Neuron (in vitro differentiated cells): ENCODE measurements at regions not wholly inside any gene's neighbourhood (a gene's known extent, or its start where the extent isn't known, plus 50 kb on each side); places are given as distances from the start of the nearest gene placed in this dataset.

Experiments
- H2AFZ ChIP-seq: one replicate; pipeline ENCODE4 v1.6.1; 2013; ENCODE audit warnings: low read depth, mild to moderate bottlenecking, inconsistent platforms, low read length, moderate library complexity
- H3K27me3 ChIP-seq: one replicate; pipeline ENCODE4 v1.6.1; 2013; ENCODE audit warnings: low read length; ENCODE audit not compliant: insufficient read depth
- H3K36me3 ChIP-seq: one replicate; pipeline ENCODE4 v1.6.1; 2013; ENCODE audit warnings: low read length; ENCODE audit not compliant: insufficient read depth
- H3K4me1 ChIP-seq: one replicate; pipeline ENCODE4 v1.6.1; 2013; ENCODE audit warnings: low read length; ENCODE audit not compliant: insufficient read depth
- H3K4me3 ChIP-seq: 2 replicates; pipeline ENCODE4 v1.5.1; 2013; ENCODE audit warnings: mild to moderate bottlenecking, low read length, moderate library complexity
- H3K9me3 ChIP-seq: one replicate; pipeline ENCODE4 v1.6.1; 2013; ENCODE audit warnings: low read length

GRCh38 chr4:81375745-81376144 is 96.0 kb downstream of the RASGEF1B start:
- Histone ChIP-seq H3K9me3 (no peaks in the 10 kb centered on the region), H3K36me3 (no peaks in the 10 kb centered on the region), H2AFZ (no peak overlapping the region), H3K4me1 (no peaks in the 10 kb centered on the region), H3K27me3 (no peaks in the 10 kb centered on the region), H3K4me3 (no peak overlapping the region)

DNA sequence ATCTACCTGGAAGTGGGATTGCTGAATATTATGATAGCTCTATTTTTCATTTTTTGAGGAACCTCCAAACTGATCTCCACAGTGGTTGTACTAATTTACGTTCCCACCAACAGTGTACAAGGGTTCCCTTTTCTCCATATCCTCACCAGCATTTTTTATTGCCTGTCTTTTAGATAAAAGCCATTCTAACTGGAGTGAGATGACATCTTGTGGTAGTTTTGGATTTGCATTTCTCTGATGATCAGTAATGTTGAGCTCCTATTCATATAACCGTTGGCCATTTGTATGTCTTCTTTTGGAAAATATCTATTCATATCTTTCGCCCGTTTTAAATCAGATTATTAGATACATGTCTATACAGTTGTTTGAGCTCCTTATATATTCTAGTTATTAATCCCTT is 101.8 kb downstream of the RASGEF1B start:
- no peaks in the 10 kb centered on the region for H3K9me3 ChIP-seq
- H3K4me1 ChIP-seq, result no peaks in the 10 kb centered on the region
- no peaks in the 10 kb centered on the region for H3K27me3 ChIP-seq
- H3K4me3 ChIP-seq, result no peak overlapping the region
- no peaks in the 10 kb centered on the region for H3K36me3 ChIP-seq
- H2AFZ ChIP-seq, result no peak overlapping the region

- Histone ChIP-seq H3K4me1 (no peaks in the 10 kb centered on the region), H2AFZ (no peak overlapping the region), H3K9me3 (no peaks in the 10 kb centered on the region), H3K4me3 (no peak overlapping the region), H3K36me3 (no peaks in the 10 kb centered on the region), H3K27me3 (no peaks in the 10 kb centered on the region)
These were observed 104.9 kb downstream of the RASGEF1B start for GRCh38 chr4:81366779-81367178.

GRCh38 chr4:81360737-81361136 is 111.0 kb downstream of the RASGEF1B start:
- no peaks in the 10 kb centered on the region for H3K27me3 ChIP-seq
- no peak overlapping the region for H3K4me3 ChIP-seq
- no peaks in the 10 kb centered on the region for H3K4me1 ChIP-seq
- H3K9me3 ChIP-seq, result no peaks in the 10 kb centered on the region
- no peaks in the 10 kb centered on the region for H3K36me3 ChIP-seq
- no peak overlapping the region for H2AFZ ChIP-seq

- H3K4me1 ChIP-seq, result no peaks in the 10 kb centered on the region
- H3K4me3 ChIP-seq, result no peak overlapping the region
- no peaks in the 10 kb centered on the region for H3K27me3 ChIP-seq
- H3K36me3 ChIP-seq, result no peaks in the 10 kb centered on the region
- no peak overlapping the region for H2AFZ ChIP-seq
- H3K9me3 ChIP-seq, result no peaks in the 10 kb centered on the region
These were observed 112.5 kb downstream of the RASGEF1B start for GRCh38 chr4:81359207-81359606.

DNA sequence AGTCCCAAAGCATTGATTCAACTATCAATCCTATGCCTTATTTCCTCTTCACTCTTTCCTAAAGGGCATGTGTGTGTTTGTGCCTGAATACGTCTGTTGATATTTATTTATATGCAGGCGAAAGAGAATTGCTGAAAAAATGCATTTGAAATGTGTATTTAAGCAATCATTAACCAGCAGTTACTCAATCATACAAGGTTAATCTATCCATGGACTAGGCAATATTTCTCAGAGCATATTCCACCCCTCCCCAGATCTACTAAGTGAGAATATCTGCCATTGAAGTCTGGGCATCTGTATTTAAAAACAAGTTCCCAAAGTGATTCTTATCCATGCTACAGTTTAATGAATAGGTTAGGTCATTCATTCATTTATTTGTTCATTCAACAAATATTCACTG is 113.6 kb downstream of the RASGEF1B start:
- Histone ChIP-seq H2AFZ (no peak overlapping the region), H3K4me3 (no peak overlapping the region), H3K36me3 (no peaks in the 10 kb centered on the region), H3K27me3 (no peaks in the 10 kb centered on the region), H3K4me1 (no peaks in the 10 kb centered on the region), H3K9me3 (no peaks in the 10 kb centered on the region)

GRCh38 chr4:81356621-81357020 is 115.1 kb downstream of the RASGEF1B start:
- Histone ChIP-seq H3K36me3 (no peaks in the 10 kb centered on the region), H3K9me3 (no peaks in the 10 kb centered on the region), H3K4me3 (no peak overlapping the region), H2AFZ (no peak overlapping the region), H3K27me3 (no peaks in the 10 kb centered on the region), H3K4me1 (no peaks in the 10 kb centered on the region)

DNA sequence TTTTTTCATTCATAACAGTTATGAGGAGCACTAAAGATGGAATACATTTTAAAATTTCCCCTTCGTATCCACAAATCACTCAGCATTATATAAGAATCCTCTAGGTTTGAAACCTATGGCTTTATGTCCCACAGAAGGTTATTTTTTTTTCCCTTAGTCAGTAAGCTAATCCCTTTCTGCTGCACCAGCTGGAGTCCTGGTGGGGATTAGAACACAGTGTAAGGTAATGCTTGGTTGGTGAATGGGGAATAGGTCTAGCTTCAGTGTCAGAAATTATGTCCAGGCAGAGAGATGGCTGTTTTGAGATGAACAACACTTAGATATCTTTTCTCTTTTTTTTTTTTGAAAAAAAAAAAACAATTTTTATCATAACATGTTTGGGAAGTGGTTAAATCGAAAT is 116.6 kb downstream of the RASGEF1B start:
- H2AFZ ChIP-seq, result no peak overlapping the region
- no peaks in the 10 kb centered on the region for H3K36me3 ChIP-seq
- H3K27me3 ChIP-seq, result no peaks in the 10 kb centered on the region
- no peaks in the 10 kb centered on the region for H3K9me3 ChIP-seq
- no peaks in the 10 kb centered on the region for H3K4me1 ChIP-seq
- no peak overlapping the region for H3K4me3 ChIP-seq

GRCh38 chr4:81353861-81354260 is 117.8 kb downstream of the RASGEF1B start:
- no peaks in the 10 kb centered on the region for H3K36me3 ChIP-seq
- no peak overlapping the region for H2AFZ ChIP-seq
- no peaks in the 10 kb centered on the region for H3K27me3 ChIP-seq
- H3K9me3 ChIP-seq, result no peaks in the 10 kb centered on the region
- H3K4me3 ChIP-seq, result no peak overlapping the region
- H3K4me1 ChIP-seq, result no peaks in the 10 kb centered on the region

DNA sequence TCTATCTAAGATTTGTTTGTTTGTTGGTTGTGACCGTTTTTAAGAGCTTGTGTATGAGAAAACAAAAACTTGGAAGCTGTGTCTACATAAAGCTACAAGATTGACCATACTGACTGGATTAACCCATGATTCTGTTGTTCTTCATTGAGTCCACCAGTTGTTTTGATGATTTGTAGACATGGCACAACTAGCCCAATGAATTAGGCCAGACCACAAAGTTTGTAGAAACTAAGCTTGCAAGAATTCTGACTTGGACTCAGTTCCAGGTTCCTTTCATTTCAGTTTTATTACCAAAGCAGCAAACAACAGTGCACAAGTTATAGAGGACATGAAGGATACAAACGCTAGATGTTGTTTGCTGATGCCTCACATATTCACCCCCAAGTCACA is 119.3 kb downstream of the RASGEF1B start:
- no peak overlapping the region for H2AFZ ChIP-seq
- H3K36me3 ChIP-seq, result no peaks in the 10 kb centered on the region
- H3K4me3 ChIP-seq, result no peak overlapping the region
- H3K4me1 ChIP-seq, result no peaks in the 10 kb centered on the region
- H3K9me3 ChIP-seq, result no peaks in the 10 kb centered on the region
- no peaks in the 10 kb centered on the region for H3K27me3 ChIP-seq

GRCh38 chr4:81351654-81352445 is 119.9 kb downstream of the RASGEF1B start:
- H3K36me3 ChIP-seq, result no peaks in the 10 kb centered on the region
- no peaks in the 10 kb centered on the region for H3K27me3 ChIP-seq
- H3K4me1 ChIP-seq, result no peaks in the 10 kb centered on the region
- H2AFZ ChIP-seq, result no peak overlapping the region
- no peaks in the 10 kb centered on the region for H3K9me3 ChIP-seq
- H3K4me3 ChIP-seq, result no peak overlapping the region

- Histone ChIP-seq H3K4me1 (no peaks in the 10 kb centered on the region), H2AFZ (no peak overlapping the region), H3K9me3 (no peaks in the 10 kb centered on the region), H3K36me3 (no peaks in the 10 kb centered on the region), H3K4me3 (no peak overlapping the region), H3K27me3 (no peaks in the 10 kb centered on the region)
These were observed 121.7 kb downstream of the RASGEF1B start for GRCh38 chr4:81350040-81350439.

- Histone ChIP-seq H3K9me3 (no peaks in the 10 kb centered on the region), H3K4me1 (no peaks in the 10 kb centered on the region), H2AFZ (no peak overlapping the region), H3K27me3 (no peaks in the 10 kb centered on the region), H3K36me3 (no peaks in the 10 kb centered on the region), H3K4me3 (no peak overlapping the region)
These were observed 123.0 kb downstream of the RASGEF1B start for GRCh38 chr4:81348778-81349094.

- no peaks in the 10 kb centered on the region for H3K36me3 ChIP-seq
- H3K27me3 ChIP-seq, result no peaks in the 10 kb centered on the region
- H3K9me3 ChIP-seq, result no peaks in the 10 kb centered on the region
- H2AFZ ChIP-seq, result no peak overlapping the region
- no peak overlapping the region for H3K4me3 ChIP-seq
- no peaks in the 10 kb centered on the region for H3K4me1 ChIP-seq
These were observed 123.5 kb downstream of the RASGEF1B start for GRCh38 chr4:81348086-81348777.
